Daoy (cell line): ENCODE measurements at regions not wholly inside any gene's neighbourhood (a gene's known extent, or its start where the extent isn't known, plus 50 kb on each side); places are given as distances from the start of the nearest gene placed in this dataset.
A peak's percentile ranks its signal among the peaks of the same experiment; 100 is the strongest.
"Not testable (repeated sequence)": the region's sequence is repeated elsewhere in the genome, so short reads cannot be mapped to it uniquely, and the experiment has no call there.

Source experiments
- DNase-seq: peaks from one replicate; pipeline ENCODE4 v3.0.0-alpha.2; 2015; ENCODE audit warnings: low read depth

- DNase-seq, result no peak
Observed at GRCh38 chr5:126044931-126045565, 378.2 kb upstream of the GRAMD2B start.

DNA sequence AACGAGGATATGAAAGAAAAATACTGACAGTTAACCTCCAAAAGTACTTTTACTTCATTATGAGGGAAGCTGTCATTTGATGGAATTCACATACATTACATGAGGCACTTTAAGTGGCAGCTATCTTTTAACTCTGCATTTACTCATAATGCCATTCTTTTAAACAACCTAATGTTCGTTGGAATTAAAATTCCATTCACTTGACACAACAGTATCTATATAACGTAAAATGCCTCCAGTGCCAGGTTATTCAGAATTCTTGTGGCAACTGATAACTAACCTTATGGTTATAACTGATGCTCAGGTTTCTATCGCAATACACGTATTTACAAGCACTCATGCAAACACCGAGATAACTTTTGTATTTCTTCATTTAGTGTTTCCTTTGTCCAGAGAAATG is 376.9 kb upstream of the GRAMD2B start:
- DNase-seq, result peak; percentile 12

- no peak for DNase-seq
Observed at GRCh38 chr5:126046846-126047571, 376.2 kb upstream of the GRAMD2B start.

- no peak for DNase-seq
Observed at GRCh38 chr5:126052120-126052519, 371.1 kb upstream of the GRAMD2B start.

GRCh38 chr5:126052791-126053190 is 370.4 kb upstream of the GRAMD2B start:
- no peak for DNase-seq

GRCh38 chr5:126053630-126054029 is 369.6 kb upstream of the GRAMD2B start:
- no peak for DNase-seq

GRCh38 chr5:126054577-126055347 is 368.4 kb upstream of the GRAMD2B start:
- DNase-seq, result no peak

GRCh38 chr5:126055348-126055729 is 367.9 kb upstream of the GRAMD2B start:
- DNase-seq, result no peak

DNA sequence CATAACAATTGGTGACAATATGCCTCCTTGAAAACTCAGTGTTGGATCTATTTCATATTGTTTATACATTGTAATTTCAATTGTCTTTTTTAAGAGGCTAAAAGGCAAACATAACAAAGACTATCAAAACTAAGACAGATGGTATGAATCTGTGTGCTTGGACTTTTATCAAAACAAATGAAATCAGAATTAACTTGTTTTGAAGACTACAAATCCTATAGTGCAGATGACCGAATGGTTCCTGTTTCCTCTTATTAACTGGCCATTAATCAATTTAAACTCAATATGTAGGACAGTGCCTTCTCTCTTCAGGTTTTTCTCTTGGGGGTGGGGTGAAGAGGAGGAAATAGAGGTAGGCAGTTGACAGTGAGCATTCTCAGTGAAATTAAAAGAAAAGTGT is 366.9 kb upstream of the GRAMD2B start:
- DNase-seq, result no peak

DNA sequence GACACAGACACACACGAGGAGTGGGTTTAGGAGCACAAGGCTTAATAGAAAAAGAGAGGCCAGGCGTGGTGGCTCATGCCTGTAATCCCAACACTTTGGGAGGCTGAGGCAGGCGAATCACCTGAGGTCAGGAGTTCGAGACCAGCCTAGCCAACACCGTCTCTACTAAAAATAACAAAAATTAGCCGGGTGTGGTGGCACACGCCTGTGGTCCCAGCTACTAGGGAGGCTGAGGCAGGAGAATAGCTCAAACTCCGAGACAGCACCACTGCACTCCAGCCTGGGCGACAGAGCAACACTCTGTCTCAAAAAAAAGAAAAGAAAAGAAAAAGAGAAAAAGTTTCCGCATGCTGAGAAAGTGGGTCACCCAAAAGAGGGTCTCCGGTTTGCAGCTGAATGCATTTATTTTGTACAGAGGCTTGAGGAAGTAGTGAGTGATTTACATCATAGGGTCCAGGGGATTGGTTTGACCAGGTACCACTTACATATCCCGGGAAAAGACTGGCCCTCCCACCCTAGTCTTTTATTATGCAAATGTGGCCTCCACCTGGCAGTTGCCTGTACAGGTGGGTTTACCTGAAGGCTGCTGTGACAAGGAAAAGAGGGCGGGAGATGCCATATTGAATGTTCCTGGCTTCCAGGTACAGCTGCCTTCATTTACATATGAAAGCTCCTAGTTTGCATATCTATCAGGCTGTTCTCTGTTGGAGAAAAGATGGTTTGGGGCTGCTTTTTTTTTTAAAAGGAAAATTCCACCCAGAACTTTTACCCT is 366.2 kb upstream of the GRAMD2B start:
- DNase-seq, result no peak

- DNase-seq, result not testable (repeated sequence)
Observed at GRCh38 chr5:126058392-126058791, 364.8 kb upstream of the GRAMD2B start.

- DNase-seq, result no peak
Observed at GRCh38 chr5:126062398-126063221, 360.6 kb upstream of the GRAMD2B start.

DNA sequence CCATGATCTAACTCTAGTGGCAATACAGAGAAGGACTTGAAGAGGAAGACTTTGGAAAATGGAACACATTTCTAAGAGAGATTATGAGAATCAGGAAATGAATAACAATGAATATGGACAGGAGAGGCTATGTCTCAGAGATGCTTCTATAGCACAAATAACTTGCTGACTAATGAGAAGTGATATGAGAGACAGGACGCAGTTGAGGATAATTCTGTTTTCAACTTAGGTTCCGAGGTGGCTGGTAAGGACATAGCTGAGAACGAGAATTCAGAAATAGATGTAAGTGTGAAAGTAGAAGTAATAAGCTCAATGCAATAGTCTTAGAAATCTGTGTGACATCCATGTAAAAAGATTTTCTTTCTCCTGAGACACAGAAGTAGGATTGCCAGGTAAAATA is 358.1 kb upstream of the GRAMD2B start:
- no peak for DNase-seq

DNA sequence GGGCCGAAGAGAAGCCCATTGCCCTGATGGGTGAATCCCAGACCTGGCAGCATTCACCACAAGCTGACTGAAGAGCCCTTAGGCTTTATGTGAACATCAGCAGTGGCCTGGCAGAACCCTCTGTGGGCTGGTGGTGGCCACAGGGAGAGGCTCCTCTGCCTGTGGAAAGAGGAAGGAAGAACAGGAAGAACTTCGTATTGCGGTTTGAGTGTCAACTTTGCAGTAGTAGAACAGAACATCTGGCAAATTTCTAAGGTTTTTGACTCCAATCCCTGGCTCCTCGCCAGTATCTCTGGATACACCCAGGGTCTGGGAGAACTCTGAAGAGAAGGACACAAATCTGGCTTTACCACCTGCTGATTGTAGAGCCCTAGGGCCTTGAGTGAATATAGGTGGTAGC is 356.4 kb upstream of the GRAMD2B start:
- no peak for DNase-seq

GRCh38 chr5:126067404-126067803 is 355.8 kb upstream of the GRAMD2B start:
- DNase-seq, result no peak

- DNase-seq, result no peak
Observed at GRCh38 chr5:126069329-126069728, 353.9 kb upstream of the GRAMD2B start.

GRCh38 chr5:126070481-126070880 is 352.7 kb upstream of the GRAMD2B start:
- no peak for DNase-seq

GRCh38 chr5:126074538-126074937 is 348.7 kb upstream of the GRAMD2B start:
- no peak for DNase-seq

- no peak for DNase-seq
Observed at GRCh38 chr5:126079266-126079665, 343.9 kb upstream of the GRAMD2B start.

DNA sequence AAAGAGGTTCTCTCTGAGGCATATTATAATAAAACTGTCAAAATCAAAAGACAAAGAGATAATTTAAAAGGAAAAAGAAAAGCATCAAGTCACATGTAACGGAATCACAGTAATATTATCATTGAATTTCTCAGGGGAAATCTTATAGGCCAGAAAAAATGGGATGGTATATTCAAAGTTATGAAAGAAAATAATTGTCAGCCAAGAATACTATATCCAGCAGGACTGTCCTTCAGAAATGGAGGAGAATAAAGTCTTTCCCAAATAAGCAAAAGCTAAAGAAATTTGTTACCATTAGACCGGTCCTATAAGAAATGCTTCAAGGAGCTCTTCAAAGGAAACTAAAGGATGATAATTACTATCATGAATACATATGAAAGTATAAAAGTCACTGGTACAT is 342.0 kb upstream of the GRAMD2B start:
- DNase-seq, result no peak

DNA sequence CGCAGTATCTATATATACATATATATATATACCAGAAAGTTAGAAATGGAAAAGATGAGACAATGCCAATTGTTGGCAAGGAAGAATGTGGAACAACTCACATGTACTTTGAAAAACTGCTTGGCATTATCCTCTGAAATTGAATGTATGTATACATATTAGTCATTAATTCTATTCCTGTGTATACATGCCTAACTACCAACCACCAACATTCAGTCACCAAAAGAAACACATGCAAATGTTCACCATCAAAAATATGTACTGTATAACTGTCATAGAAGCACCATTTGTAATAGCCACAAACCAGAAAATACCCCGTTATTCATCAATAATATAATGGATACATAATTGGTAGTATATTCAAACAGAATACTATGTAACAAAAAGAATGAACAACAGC is 330.2 kb upstream of the GRAMD2B start:
- DNase-seq, result no peak
